ENCODE measurements at regions not wholly inside any gene's neighbourhood (a gene's known extent, or its start where the extent isn't known, plus 50 kb on each side); places are given as distances from the start of the nearest gene placed in this dataset.
A peak's percentile ranks its signal among the peaks of the same experiment; 100 is the strongest.

GRCh38 chr5:174811438-174811837, 87.1 kb downstream of the MSX2 start:
- TF ChIP-seq, protein P1, sequence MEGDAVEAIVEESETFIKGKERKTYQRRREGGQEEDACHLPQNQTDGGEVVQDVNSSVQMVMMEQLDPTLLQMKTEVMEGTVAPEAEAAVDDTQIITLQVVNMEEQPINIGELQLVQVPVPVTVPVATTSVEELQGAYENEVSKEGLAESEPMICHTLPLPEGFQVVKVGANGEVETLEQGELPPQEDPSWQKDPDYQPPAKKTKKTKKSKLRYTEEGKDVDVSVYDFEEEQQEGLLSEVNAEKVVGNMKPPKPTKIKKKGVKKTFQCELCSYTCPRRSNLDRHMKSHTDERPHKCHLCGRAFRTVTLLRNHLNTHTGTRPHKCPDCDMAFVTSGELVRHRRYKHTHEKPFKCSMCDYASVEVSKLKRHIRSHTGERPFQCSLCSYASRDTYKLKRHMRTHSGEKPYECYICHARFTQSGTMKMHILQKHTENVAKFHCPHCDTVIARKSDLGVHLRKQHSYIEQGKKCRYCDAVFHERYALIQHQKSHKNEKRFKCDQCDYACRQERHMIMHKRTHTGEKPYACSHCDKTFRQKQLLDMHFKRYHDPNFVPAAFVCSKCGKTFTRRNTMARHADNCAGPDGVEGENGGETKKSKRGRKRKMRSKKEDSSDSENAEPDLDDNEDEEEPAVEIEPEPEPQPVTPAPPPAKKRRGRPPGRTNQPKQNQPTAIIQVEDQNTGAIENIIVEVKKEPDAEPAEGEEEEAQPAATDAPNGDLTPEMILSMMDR (IDR thresholded peaks at IDR 0.05; ENCODE audit: control insufficient read depth, insufficient read depth, low read depth, low read length, missing control alignments) = no peak
- DNase-seq (ENCODE audit: low read depth) = no peak
- no peak overlapping the region for H3K4me3 ChIP-seq (ENCODE audit: control insufficient read depth, low read depth, low read length)

- no peak overlapping the region for H3K4me3 ChIP-seq (ENCODE audit: control insufficient read depth, low read depth, low read length)
- TF ChIP-seq, protein P1 (IDR thresholded peaks at IDR 0.05; ENCODE audit: control insufficient read depth, insufficient read depth, low read depth, low read length, missing control alignments) = no peak
- DNase-seq (ENCODE audit: low read depth) = no peak
Measured at GRCh38 chr5:174810796-174811195, 86.4 kb downstream of the MSX2 start.

GRCh38 chr5:174807471-174807870, 83.1 kb downstream of the MSX2 start:
- no peak for DNase-seq (ENCODE audit: low read depth)
- no peak overlapping the region for H3K4me3 ChIP-seq (ENCODE audit: control insufficient read depth, low read depth, low read length)
- TF ChIP-seq, protein P1 (IDR thresholded peaks at IDR 0.05; ENCODE audit: control insufficient read depth, insufficient read depth, low read depth, low read length, missing control alignments) = no peak

DNA sequence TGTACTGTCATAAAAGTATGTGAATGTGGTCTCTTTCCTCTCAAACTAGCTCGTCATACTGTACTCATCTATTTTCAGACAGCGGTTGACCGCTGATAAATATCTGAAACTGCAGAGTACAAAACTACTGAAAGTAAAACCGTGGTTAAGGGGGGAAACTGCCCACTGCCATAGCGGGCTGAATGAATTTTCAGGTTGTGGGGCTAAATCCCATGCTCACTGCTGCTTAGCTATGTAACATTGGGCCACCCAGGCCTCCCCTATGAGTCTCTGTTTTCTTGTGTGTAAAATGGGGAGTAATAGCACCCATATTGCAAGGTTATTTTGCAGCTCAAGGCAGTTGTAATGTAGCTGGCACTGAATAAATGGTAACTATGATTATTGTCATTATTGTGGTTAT, 82.3 kb downstream of the MSX2 start:
- DNase-seq (ENCODE audit: low read depth) = no peak
- H3K4me3 ChIP-seq (ENCODE audit: control insufficient read depth, low read depth, low read length) = no peak overlapping the region
- TF ChIP-seq, protein P1 (IDR thresholded peaks at IDR 0.05; ENCODE audit: control insufficient read depth, insufficient read depth, low read depth, low read length, missing control alignments) = no peak

DNA sequence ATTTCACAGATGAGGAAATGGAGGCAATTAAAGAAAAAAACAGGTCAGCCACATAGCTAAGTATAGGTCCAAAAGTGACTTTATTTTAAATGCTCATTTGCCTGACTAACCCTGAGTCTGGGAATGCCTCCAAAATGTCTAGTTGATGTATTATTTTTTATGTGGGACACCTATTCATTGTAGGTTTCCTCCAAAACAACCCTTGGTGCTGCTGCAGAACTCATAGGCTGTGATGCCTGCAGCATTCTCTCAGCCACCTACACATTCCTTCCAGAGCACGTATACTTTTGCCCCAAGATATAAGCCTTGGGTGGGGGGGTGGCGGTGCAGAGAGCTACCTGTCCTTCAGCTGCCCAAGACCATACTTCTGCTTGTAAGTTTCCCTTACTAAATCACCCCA, 77.4 kb downstream of the MSX2 start:
- no peak overlapping the region for H3K4me3 ChIP-seq (ENCODE audit: control insufficient read depth, low read depth, low read length)
- no peak for DNase-seq (ENCODE audit: low read depth)
- TF ChIP-seq, protein P1 (IDR thresholded peaks at IDR 0.05; ENCODE audit: control insufficient read depth, insufficient read depth, low read depth, low read length, missing control alignments) = no peak

DNA sequence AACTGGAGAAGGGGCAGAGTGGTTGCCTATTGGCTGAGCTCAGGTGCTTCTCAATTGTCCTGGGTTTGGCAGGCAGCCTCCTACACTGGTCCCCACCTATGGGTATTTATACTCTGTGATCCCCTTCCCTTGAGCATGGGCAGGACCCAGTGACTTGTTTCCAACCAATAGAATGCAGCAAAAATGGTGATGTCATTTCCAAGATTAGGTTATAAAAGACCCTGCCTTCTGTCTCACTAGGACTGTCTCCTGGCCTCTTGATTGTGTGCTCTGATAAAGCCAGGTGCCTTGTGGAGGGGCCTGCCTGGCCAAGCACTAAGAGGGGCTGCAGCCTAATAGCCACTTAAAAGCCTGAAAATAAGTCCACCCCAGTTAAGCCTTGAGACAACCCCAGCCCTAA, 76.1 kb downstream of the MSX2 start:
- H3K4me3 ChIP-seq (ENCODE audit: control insufficient read depth, low read depth, low read length) = no peak overlapping the region
- DNase-seq (ENCODE audit: low read depth) = no peak
- TF ChIP-seq, protein P1 (IDR thresholded peaks at IDR 0.05; ENCODE audit: control insufficient read depth, insufficient read depth, low read depth, low read length, missing control alignments) = no peak

- no peak overlapping the region for H3K4me3 ChIP-seq (ENCODE audit: control insufficient read depth, low read depth, low read length)
- TF ChIP-seq, protein P1 (IDR thresholded peaks at IDR 0.05; ENCODE audit: control insufficient read depth, insufficient read depth, low read depth, low read length, missing control alignments) = no peak
- peak; percentile 46 for DNase-seq (ENCODE audit: low read depth)
Measured at GRCh38 chr5:174799121-174799520, 74.7 kb downstream of the MSX2 start.

Data from AG09309 (cell line).